IMR-90 (cell line): ENCODE measurements at regions not wholly inside any gene's neighbourhood (a gene's known extent, or its start where the extent isn't known, plus 50 kb on each side); places are given as distances from the start of the nearest gene placed in this dataset.

ENCODE experiments used
- ATAC-seq: fragments of 200-7000 bp; cut with Tn5 transposase; 2 replicates; pipeline ENCODE4 v1.9.1; 2020; ENCODE audit warnings: low read depth, mild to moderate bottlenecking, moderate library complexity
- BruUV-seq: library from RNA; stranded (reverse); fragments of 400-500 nt; replicated peaks from 2 replicates; lab custom pipeline; 2021; lab: Mats Ljungman, UMichigan
- CTCF ChIA-PET: fragments of 300-600 bp; formaldehyde crosslinking; extraction: SDS; loops from one replicate; lab custom pipeline; 2021; ENCODE audit warnings: antibody characterized with exemption; lab: Yijun Ruan, JAX
- POLR2A ChIA-PET: fragments of 300-600 bp; sonication (Branson Sonifier 250); formaldehyde crosslinking; loops from one replicate; lab custom pipeline; 2022; ENCODE audit warnings: antibody characterized with exemption; ENCODE audit not compliant: unreplicated experiment; lab: Charles Lee
- DNase-seq: peaks from one replicate; pipeline ENCODE4 v3.0.0; 2013
- H2AFZ ChIP-seq: replicated peaks from 2 replicates; pipeline ENCODE3; 2013; ENCODE audit warnings: low read length, mild to moderate bottlenecking; ENCODE audit not compliant: poor library complexity
- H2AK5ac ChIP-seq: 2 replicates; pipeline ENCODE4 v1.6.1; 2013; ENCODE audit warnings: low read depth, low read length, inconsistent platforms
- H2AK9ac ChIP-seq: replicated peaks from 2 replicates; pipeline ENCODE3; 2013; ENCODE audit warnings: mild to moderate bottlenecking, low read depth, low read length, moderate library complexity; ENCODE audit not compliant: poor library complexity
- H2BK120ac ChIP-seq: 2 replicates; pipeline ENCODE4 v1.6.1; 2013; ENCODE audit warnings: low read depth, low read length, inconsistent platforms
- H2BK15ac ChIP-seq: 3 replicates; pipeline ENCODE4 v1.6.1; 2013; ENCODE audit warnings: low read depth, low read length, inconsistent platforms
- H2BK20ac ChIP-seq: 2 replicates; pipeline ENCODE4 v1.6.1; 2013; ENCODE audit warnings: low read depth, mild to moderate bottlenecking, inconsistent platforms, low read length, moderate library complexity
- H2BK5ac ChIP-seq: 2 replicates; pipeline ENCODE4 v1.6.1; 2013; ENCODE audit warnings: mild to moderate bottlenecking, low read depth, low read length, inconsistent platforms; ENCODE audit not compliant: poor library complexity, severe bottlenecking
- H3K14ac ChIP-seq: replicated peaks from 2 replicates; pipeline ENCODE4 v1.6.1; 2013; ENCODE audit warnings: low read depth, low read length, inconsistent platforms
- H3K18ac ChIP-seq: 2 replicates; pipeline ENCODE4 v1.6.1; 2013; ENCODE audit warnings: low read depth, low read length, control low read depth
- H3K23ac ChIP-seq: 2 replicates; pipeline ENCODE4 v1.6.1; 2013; ENCODE audit warnings: low read depth, low read length, inconsistent platforms
- H3K27ac ChIP-seq: 2 replicates; pipeline ENCODE4 v1.5.1; 2013; ENCODE audit warnings: mild to moderate bottlenecking, control low read depth, low read length; ENCODE audit not compliant: insufficient read depth
- H3K27me3 ChIP-seq: 2 replicates; pipeline ENCODE4 v1.6.1; 2013; ENCODE audit warnings: low read length; ENCODE audit not compliant: control insufficient read depth, insufficient read depth
- H3K36me3 ChIP-seq: 2 replicates; pipeline ENCODE4 v1.6.1; 2013; ENCODE audit warnings: low read length, mixed read lengths; ENCODE audit not compliant: control insufficient read depth, insufficient read depth
- H3K4ac ChIP-seq: 2 replicates; pipeline ENCODE4 v1.6.1; 2013; ENCODE audit warnings: low read depth, low read length, inconsistent platforms
- H3K4me1 ChIP-seq: 2 replicates; pipeline ENCODE4 v1.6.1; 2013; ENCODE audit warnings: low read length, mixed read lengths; ENCODE audit not compliant: control insufficient read depth, insufficient read depth
- H3K4me2 ChIP-seq: 2 replicates; pipeline ENCODE4 v1.6.1; 2013; ENCODE audit warnings: low read depth, mild to moderate bottlenecking, control low read depth, low read length, moderate library complexity
- H3K4me3 ChIP-seq: 2 replicates; pipeline ENCODE4 v1.5.1; 2013; ENCODE audit warnings: low read depth, mild to moderate bottlenecking, control low read depth, low read length, moderate library complexity; ENCODE audit not compliant: insufficient read depth
- H3K56ac ChIP-seq: 2 replicates; pipeline ENCODE4 v1.6.1; 2013; ENCODE audit warnings: low read length, inconsistent platforms; ENCODE audit not compliant: insufficient read depth; ENCODE audit errors: extremely low read depth
- H3K79me1 ChIP-seq, 2 experiments: 2 replicates each; pipeline ENCODE4 v1.6.1; 2013; ENCODE audit warnings: low read length in 2 of 2, inconsistent platforms in 1 of 2, low read depth in 1 of 2
- H3K9ac ChIP-seq: 2 replicates; pipeline ENCODE4 v1.6.1; 2013; ENCODE audit warnings: low read depth, low read length, control low read depth
- H3K9me1 ChIP-seq: 2 replicates; pipeline ENCODE4 v1.6.1; 2013; ENCODE audit warnings: low read length, inconsistent platforms; ENCODE audit not compliant: insufficient read depth
- H3K9me3 ChIP-seq: 2 replicates; pipeline ENCODE4 v1.6.1; 2013; ENCODE audit warnings: low read length; ENCODE audit not compliant: control insufficient read depth, insufficient read depth
- H4K20me1 ChIP-seq: 2 replicates; pipeline ENCODE4 v1.6.1; 2013; ENCODE audit warnings: low read length, inconsistent platforms; ENCODE audit not compliant: insufficient read depth
- H4K5ac ChIP-seq: 2 replicates; pipeline ENCODE4 v1.6.1; 2013; ENCODE audit warnings: mild to moderate bottlenecking, low read depth, low read length, control low read depth
- H4K8ac ChIP-seq, 2 experiments: 2 replicates each; pipeline ENCODE4 v1.6.1; 2013; ENCODE audit warnings: low read depth in 2 of 2, low read length in 2 of 2, control low read depth in 1 of 2, inconsistent platforms in 1 of 2
- H4K91ac ChIP-seq: 2 replicates; pipeline ENCODE4 v1.6.1; 2013; ENCODE audit warnings: low read depth, low read length, inconsistent platforms; ENCODE audit not compliant: insufficient read depth
- NFE2L2 ChIP-seq: fragments of 150-350 bp; IDR thresholded peaks from 2 replicates; pipeline ENCODE4 v1.6.1; 2016; ENCODE audit warnings: low read depth, mild to moderate bottlenecking, low read length
- RCOR1 ChIP-seq: IDR thresholded peaks from 2 replicates; pipeline ENCODE4 v1.6.1; 2012; ENCODE audit warnings: mild to moderate bottlenecking, low read length, improper control_type of control experiment; ENCODE audit not compliant: insufficient replicate concordance
- SMC3 ChIP-seq: fragments of 150-350 bp; IDR thresholded peaks from 2 replicates; pipeline ENCODE4 v1.6.1; 2016; ENCODE audit warnings: low read depth, mild to moderate bottlenecking, antibody characterized with exemption, low read length, moderate library complexity
- WGBS, 2 experiments: methylation state at CpG; one replicate each; pipeline versions ENCODE4 v1.1.5 to v1.1.7; 2013; ENCODE audit warnings: missing lambda C conversion rate in 2 of 2; ENCODE audit not compliant: insufficient read length in 1 of 2; ENCODE audit errors: extremely low coverage in 2 of 2; 5-methylcytosine and 5-hydroxymethylcytosine counted together
- dilution Hi-C: fragments of 300-500 bp; cut with HindIII; formaldehyde crosslinking; loops from one replicate; pipeline ENCODE4 v1.14.3; 2018; ENCODE audit warnings: low sequenced_read_pairs; ENCODE audit not compliant: unreplicated experiment
- in situ Hi-C: fragments of 300-500 bp; cut with MboI; formaldehyde crosslinking; loops from 3 replicates; pipeline ENCODE4 v1.14.3; 2019; ENCODE audit warnings: low sequenced_read_pairs, inconsistent platforms, mixed read lengths
- intact Hi-C: fragments of 100-400 bp; cut with micrococcal nuclease; formaldehyde crosslinking; loops from 2 replicates; pipeline ENCODE4 v1.10.0; 2022
- TF ChIP-seq, protein P1 (sequence below): conservative IDR thresholded peaks from 2 replicates; pipeline ENCODE4 v1.5.1; 2012; ENCODE audit warnings: mild to moderate bottlenecking, low read depth, low read length, improper control_type of control experiment

GRCh38 chr6:103273048-103273447 lies 1586.7 kb downstream of the HACE1 start:
- BruUV-seq: no TSS peak
- H3K4me1 ChIP-seq: no peaks in the 10 kb centered on the region
- in situ Hi-C loops: no loop called here
- no peak for DNase-seq
- ATAC-seq: no peak
- dilution Hi-C loops: no loop called here
- H3K23ac ChIP-seq: no peak overlapping the region
- H3K36me3 ChIP-seq: no peaks in the 10 kb centered on the region
- no peak overlapping the region for H2BK5ac ChIP-seq
- H3K18ac ChIP-seq: no peak overlapping the region
- no peak overlapping the region for H4K91ac ChIP-seq
- WGBS, 2 experiments: no CpG with 5 or more reads among the region's 1 CpG
- H2AK5ac ChIP-seq: no peak overlapping the region
- H2AK9ac ChIP-seq: no peak overlapping the region
- H3K9me3 ChIP-seq: peaks cover 2% of the 10 kb centered on the region; the same call in 1 of the 2 replicates
- no peaks in the 10 kb centered on the region for H3K9me1 ChIP-seq
- no peak overlapping the region for H3K56ac ChIP-seq
- H3K9ac ChIP-seq: no peak overlapping the region
- no peak overlapping the region for H3K27ac ChIP-seq
- H2BK120ac ChIP-seq: no peak overlapping the region
- H3K4me2 ChIP-seq: no peak overlapping the region
- TF ChIP-seq NFE2L2 (no peak), RCOR1 (no peak), SMC3 (no peak)
- TF ChIP-seq, protein P1, sequence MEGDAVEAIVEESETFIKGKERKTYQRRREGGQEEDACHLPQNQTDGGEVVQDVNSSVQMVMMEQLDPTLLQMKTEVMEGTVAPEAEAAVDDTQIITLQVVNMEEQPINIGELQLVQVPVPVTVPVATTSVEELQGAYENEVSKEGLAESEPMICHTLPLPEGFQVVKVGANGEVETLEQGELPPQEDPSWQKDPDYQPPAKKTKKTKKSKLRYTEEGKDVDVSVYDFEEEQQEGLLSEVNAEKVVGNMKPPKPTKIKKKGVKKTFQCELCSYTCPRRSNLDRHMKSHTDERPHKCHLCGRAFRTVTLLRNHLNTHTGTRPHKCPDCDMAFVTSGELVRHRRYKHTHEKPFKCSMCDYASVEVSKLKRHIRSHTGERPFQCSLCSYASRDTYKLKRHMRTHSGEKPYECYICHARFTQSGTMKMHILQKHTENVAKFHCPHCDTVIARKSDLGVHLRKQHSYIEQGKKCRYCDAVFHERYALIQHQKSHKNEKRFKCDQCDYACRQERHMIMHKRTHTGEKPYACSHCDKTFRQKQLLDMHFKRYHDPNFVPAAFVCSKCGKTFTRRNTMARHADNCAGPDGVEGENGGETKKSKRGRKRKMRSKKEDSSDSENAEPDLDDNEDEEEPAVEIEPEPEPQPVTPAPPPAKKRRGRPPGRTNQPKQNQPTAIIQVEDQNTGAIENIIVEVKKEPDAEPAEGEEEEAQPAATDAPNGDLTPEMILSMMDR: no peak
- no peak overlapping the region for H2AFZ ChIP-seq
- CTCF ChIA-PET: no interaction called here
- H4K20me1 ChIP-seq: no peaks in the 10 kb centered on the region
- no peak overlapping the region for H3K4me3 ChIP-seq
- H2BK15ac ChIP-seq: no peak overlapping the region
- H3K14ac ChIP-seq: no peak overlapping the region
- intact Hi-C loops: no loop called here
- H3K4ac ChIP-seq: no peak overlapping the region
- H3K27me3 ChIP-seq: no peaks in the 10 kb centered on the region
- no peaks in the 10 kb centered on the region for H3K79me1 ChIP-seq
- H2BK20ac ChIP-seq: no peak overlapping the region
- no peak overlapping the region for H4K5ac ChIP-seq
- no peak overlapping the region for H4K8ac ChIP-seq
- POLR2A ChIA-PET: no interaction called here
